HFF-Myc (cell line): ENCODE measurements at regions not wholly inside any gene's neighbourhood (a gene's known extent, or its start where the extent isn't known, plus 50 kb on each side); places are given as distances from the start of the nearest gene placed in this dataset.

Source experiments
- DNase-seq: peaks from one replicate; pipeline ENCODE4 v3.0.0-alpha.2; 2011; ENCODE audit warnings: low read depth; ENCODE audit errors: extremely low read depth
- H3K4me3 ChIP-seq: replicated peaks from 2 replicates; pipeline ENCODE4 v1.5.1; 2011; ENCODE audit warnings: low read depth, mild to moderate bottlenecking, control low read depth, low read length
- TF ChIP-seq, protein P1 (sequence below): IDR thresholded peaks from 2 replicates; pipeline ENCODE4 v1.5.1; 2012; ENCODE audit warnings: mild to moderate bottlenecking, low read depth, low read length, control low read depth; ENCODE audit errors: missing control alignments

- H3K4me3 ChIP-seq, result no peak overlapping the region
- TF ChIP-seq, protein P1, sequence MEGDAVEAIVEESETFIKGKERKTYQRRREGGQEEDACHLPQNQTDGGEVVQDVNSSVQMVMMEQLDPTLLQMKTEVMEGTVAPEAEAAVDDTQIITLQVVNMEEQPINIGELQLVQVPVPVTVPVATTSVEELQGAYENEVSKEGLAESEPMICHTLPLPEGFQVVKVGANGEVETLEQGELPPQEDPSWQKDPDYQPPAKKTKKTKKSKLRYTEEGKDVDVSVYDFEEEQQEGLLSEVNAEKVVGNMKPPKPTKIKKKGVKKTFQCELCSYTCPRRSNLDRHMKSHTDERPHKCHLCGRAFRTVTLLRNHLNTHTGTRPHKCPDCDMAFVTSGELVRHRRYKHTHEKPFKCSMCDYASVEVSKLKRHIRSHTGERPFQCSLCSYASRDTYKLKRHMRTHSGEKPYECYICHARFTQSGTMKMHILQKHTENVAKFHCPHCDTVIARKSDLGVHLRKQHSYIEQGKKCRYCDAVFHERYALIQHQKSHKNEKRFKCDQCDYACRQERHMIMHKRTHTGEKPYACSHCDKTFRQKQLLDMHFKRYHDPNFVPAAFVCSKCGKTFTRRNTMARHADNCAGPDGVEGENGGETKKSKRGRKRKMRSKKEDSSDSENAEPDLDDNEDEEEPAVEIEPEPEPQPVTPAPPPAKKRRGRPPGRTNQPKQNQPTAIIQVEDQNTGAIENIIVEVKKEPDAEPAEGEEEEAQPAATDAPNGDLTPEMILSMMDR, result no peak
- DNase-seq, result no peak
These were observed 66.1 kb downstream of the FAM217A start for GRCh38 chr6:4012826-4013225.

DNA sequence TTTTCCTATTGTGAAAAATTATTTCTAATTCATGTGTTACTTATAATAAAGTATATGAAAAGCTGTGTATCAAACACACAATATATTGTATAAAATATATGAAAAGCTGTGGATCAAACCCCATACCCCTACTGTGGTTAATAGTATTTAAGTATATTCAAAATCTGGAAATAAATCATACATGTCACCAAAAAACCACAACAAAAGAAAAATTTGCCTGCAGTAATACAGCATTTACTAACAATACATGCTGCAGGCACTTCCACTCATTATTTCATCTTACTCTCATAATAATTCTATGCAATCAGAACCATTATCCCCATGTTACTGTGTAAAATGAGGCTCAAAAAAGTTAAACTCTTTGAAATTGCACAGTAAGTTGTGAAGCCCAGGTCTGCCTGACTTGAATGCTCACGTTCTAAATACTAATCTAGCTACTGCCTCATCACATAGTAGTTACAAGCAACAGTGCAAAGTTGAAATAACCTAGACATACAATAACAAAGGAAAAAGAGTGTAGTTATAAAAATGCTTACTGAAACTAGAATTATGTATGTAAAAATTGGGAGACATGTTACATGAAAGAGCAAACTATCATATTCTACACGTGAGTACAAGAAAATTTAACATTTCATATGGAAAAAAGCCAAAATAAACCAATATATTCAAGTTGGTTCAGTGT is 61.7 kb downstream of the FAM217A start:
- DNase-seq, result no peak
- peak overlapping the region; percentile 77 for H3K4me3 ChIP-seq
- TF ChIP-seq, protein P1, result no peak

- H3K4me3 ChIP-seq, result peak overlapping the region; percentile 77
- no peak for DNase-seq
- TF ChIP-seq, protein P1, result no peak
These were observed 61.1 kb downstream of the FAM217A start for GRCh38 chr6:4017834-4018170.

- TF ChIP-seq, protein P1, result peak; percentile 21
- peak; percentile 85 for DNase-seq
- H3K4me3 ChIP-seq, result peak overlapping the region; percentile 77
These were observed 60.6 kb downstream of the FAM217A start for GRCh38 chr6:4018171-4018923.
